ENCODE measurements at regions not wholly inside any gene's neighbourhood (a gene's known extent, or its start where the extent isn't known, plus 50 kb on each side); places are given as distances from the start of the nearest gene placed in this dataset.

GRCh38 chr10:57336341-57336740, 931.4 kb downstream of the IPMK start:
- H3K4me1 ChIP-seq (ENCODE audit: control insufficient read depth, insufficient read depth, low read length), result no peaks in the 10 kb centered on the region
- ATAC-seq (no peak), DNase-seq (ENCODE audit: low read depth, low spot score) (no peak)
- no peak overlapping the region for H3K27ac ChIP-seq (ENCODE audit: low read length)
- ChIA-PET CTCF (no interaction called here), POLR2A (no interaction called here)
- no TSS peak for BruUV-seq (replicated peaks)
- in situ Hi-C loops (cut with HindIII; ENCODE audit: low pct_unique_long_range_greater_than_20kb, low sequenced_read_pairs), result no loop called here
- 0 out of 2 replicates have a peak, but pooled peaks cover 2% of the 10 kb centered on the region for H3K27me3 ChIP-seq (ENCODE audit: control insufficient read depth, insufficient read depth, low read length)
- TF ChIP-seq SIN3A (IDR thresholded peaks at IDR 0.05; ENCODE audit: borderline replicate concordance, insufficient read depth, low read depth, low read length) (no peak), REST (IDR thresholded peaks at IDR 0.05; ENCODE audit: insufficient read depth in 1 of 2, low read depth in 2 of 2, low read length in 1 of 2) (no peak), POLR2AphosphoS5 (IDR thresholded peaks at IDR 0.05; ENCODE audit: low read depth, low read length) (no peak), CTCF (IDR thresholded peaks at IDR 0.05) (no peak), TCF7L2 (IDR thresholded peaks at IDR 0.05; ENCODE audit: low read depth, low read length) (no peak)
- intact Hi-C loops (cut with micrococcal nuclease; ENCODE audit: unreplicated experiment), result loop anchor here (10.0 kb wide), 3 partner anchors 258 to 818 kb away; no protein-coding TSS in a partner anchor
- H3K9me3 ChIP-seq (ENCODE audit: control insufficient read depth, insufficient read depth, low read depth, low read length), result no peaks in the 10 kb centered on the region
- peak overlapping the region in 1 of 2 experiments; percentile 17; a peak in 1 of 4 replicates for H3K4me3 ChIP-seq (ENCODE audit: low read depth in 2 of 2, low read length in 2 of 2)
- no peaks in the 10 kb centered on the region for H3K36me3 ChIP-seq (ENCODE audit: control insufficient read depth, insufficient read depth, low read length)

- no peak for DNase-seq (ENCODE audit: low read depth, low spot score)
- no TSS peak for BruUV-seq (replicated peaks)
- Histone ChIP-seq H3K27ac (ENCODE audit: low read length) (no peak overlapping the region), H3K36me3 (ENCODE audit: control insufficient read depth, insufficient read depth, low read length) (no peaks in the 10 kb centered on the region), H3K9me3 (ENCODE audit: control insufficient read depth, insufficient read depth, low read depth, low read length) (no peaks in the 10 kb centered on the region), H3K4me1 (ENCODE audit: control insufficient read depth, insufficient read depth, low read length) (no peaks in the 10 kb centered on the region), H3K4me3 (ENCODE audit: low read depth in 2 of 2, low read length in 2 of 2) (no peak overlapping the region), H3K27me3 (ENCODE audit: control insufficient read depth, insufficient read depth, low read length) (0 out of 2 replicates have a peak, but pooled peaks cover 2% of the 10 kb centered on the region)
- CTCF ChIA-PET, result no interaction called here
- in situ Hi-C loops (cut with HindIII; ENCODE audit: low pct_unique_long_range_greater_than_20kb, low sequenced_read_pairs), result no loop called here
- POLR2A ChIA-PET, result no interaction called here
- TF ChIP-seq SIN3A (IDR thresholded peaks at IDR 0.05; ENCODE audit: borderline replicate concordance, insufficient read depth, low read depth, low read length) (no peak), CTCF (IDR thresholded peaks at IDR 0.05) (no peak), POLR2AphosphoS5 (IDR thresholded peaks at IDR 0.05; ENCODE audit: low read depth, low read length) (no peak), REST (IDR thresholded peaks at IDR 0.05; ENCODE audit: insufficient read depth in 1 of 2, low read depth in 2 of 2, low read length in 1 of 2) (no peak), TCF7L2 (IDR thresholded peaks at IDR 0.05; ENCODE audit: low read depth, low read length) (no peak)
- intact Hi-C loops (cut with micrococcal nuclease; ENCODE audit: unreplicated experiment), result loop anchor here (10.0 kb wide), 3 partner anchors 260 to 820 kb away; no protein-coding TSS in a partner anchor
- ATAC-seq, result no peak
Measured at GRCh38 chr10:57334523-57334922, 933.2 kb downstream of the IPMK start.

All from Panc1 (cell line).